Fibroblast of the aortic adventitia (primary cell): ENCODE measurements at regions not wholly inside any gene's neighbourhood (a gene's known extent, or its start where the extent isn't known, plus 50 kb on each side); places are given as distances from the start of the nearest gene placed in this dataset.
"Not testable (repeated sequence)": the region's sequence is repeated elsewhere in the genome, so short reads cannot be mapped to it uniquely, and the experiment has no call there.

Experiments
- DNase-seq: peaks from one replicate; pipeline ENCODE4 v3.0.0-alpha.2; 2010; ENCODE audit warnings: low read depth
- H3K4me3 ChIP-seq: 2 replicates; pipeline ENCODE4 v1.5.1; 2011; ENCODE audit warnings: low read depth, mild to moderate bottlenecking, control low read depth, low read length, moderate library complexity
- CTCF ChIP-seq: IDR thresholded peaks from 2 replicates; pipeline ENCODE4 v1.5.1; 2011; ENCODE audit warnings: mild to moderate bottlenecking, low read length, control low read depth, inconsistent platforms; ENCODE audit not compliant: insufficient read depth

GRCh38 chr1:244758708-244759107 is 76.8 kb upstream of the COX20 start:
- no peak for TF ChIP-seq CTCF
- H3K4me3 ChIP-seq, result no peak overlapping the region
- DNase-seq, result no peak

- DNase-seq, result no peak
- TF ChIP-seq CTCF, result no peak
- no peak overlapping the region for H3K4me3 ChIP-seq
These were observed 76.3 kb upstream of the COX20 start for GRCh38 chr1:244759158-244759557.

- H3K4me3 ChIP-seq, result no peak overlapping the region
- DNase-seq, result no peak
- no peak for TF ChIP-seq CTCF
These were observed 75.0 kb upstream of the COX20 start for GRCh38 chr1:244760471-244760870.

- no peak for TF ChIP-seq CTCF
- H3K4me3 ChIP-seq, result no peak overlapping the region
- no peak for DNase-seq
These were observed 74.2 kb upstream of the COX20 start for GRCh38 chr1:244761279-244761678.

GRCh38 chr1:244762629-244763028 is 72.8 kb upstream of the COX20 start:
- H3K4me3 ChIP-seq, result no peak overlapping the region
- no peak for TF ChIP-seq CTCF
- no peak for DNase-seq

GRCh38 chr1:244768186-244768585 is 67.3 kb upstream of the COX20 start:
- H3K4me3 ChIP-seq, result no peak overlapping the region
- no peak for DNase-seq
- TF ChIP-seq CTCF, result no peak

GRCh38 chr1:244768804-244769203 is 66.7 kb upstream of the COX20 start:
- no peak overlapping the region for H3K4me3 ChIP-seq
- DNase-seq, result no peak
- no peak for TF ChIP-seq CTCF

- not testable (repeated sequence) for DNase-seq, H3K4me3 ChIP-seq
These were observed 64.9 kb upstream of the COX20 start for GRCh38 chr1:244770556-244770955.
